Common myeloid progenitor, CD34-positive (primary cell): ENCODE measurements at regions not wholly inside any gene's neighbourhood (a gene's known extent, or its start where the extent isn't known, plus 50 kb on each side); places are given as distances from the start of the nearest gene placed in this dataset.

Experiments
- CTCF ChIA-PET: fragments of 350-600 bp; sonication (Branson Sonifier 250); formaldehyde crosslinking; loops from one replicate; lab custom pipeline; 2021; ENCODE audit warnings: antibody characterized with exemption; lab: Charles Lee
- POLR2A ChIA-PET: fragments of 350-600 bp; sonication (Branson Sonifier 250); formaldehyde crosslinking; loops from one replicate; lab custom pipeline; 2021; ENCODE audit warnings: antibody characterized with exemption; lab: Charles Lee
- DNase-seq, 3 donors: peaks; one replicate each; pipeline versions ENCODE4 v3.0.0 to v3.0.0-alpha.2; 2013
- H3K27ac ChIP-seq, 2 experiments: 1 replicate in 1 of 2; 2 replicates in 1 of 2; pipeline ENCODE4 v1.7.0; 2013; ENCODE audit warnings: inconsistent platforms in 2 of 2, low read length in 2 of 2, mild to moderate bottlenecking in 2 of 2, low read depth in 1 of 2, moderate library complexity in 1 of 2; ENCODE audit not compliant: severe bottlenecking in 2 of 2, insufficient read depth in 1 of 2, poor library complexity in 1 of 2
- H3K27me3 ChIP-seq, 5 experiments: replicated peaks in 2 of 5; 1 replicate in 3 of 5; 2 replicates in 2 of 5; pipeline versions ENCODE4 v1.6.1 to v1.7.0; 2013; ENCODE audit warnings: low read length in 4 of 5, mild to moderate bottlenecking in 2 of 5, moderate library complexity in 2 of 5, inconsistent platforms in 1 of 5; ENCODE audit not compliant: insufficient read depth in 5 of 5, control insufficient read depth in 4 of 5
- H3K36me3 ChIP-seq, 4 experiments: 1 replicate in 2 of 4; 2 replicates in 2 of 4; pipeline versions ENCODE4 v1.6.1 to v1.7.0; 2013; ENCODE audit warnings: low read length in 3 of 4, control low read depth in 1 of 4, mild to moderate bottlenecking in 1 of 4; ENCODE audit not compliant: control insufficient read depth in 4 of 4, insufficient read depth in 4 of 4
- H3K4me1 ChIP-seq, 4 experiments: 1 replicate in 3 of 4; 2 replicates in 1 of 4; pipeline versions ENCODE4 v1.6.1 to v1.7.1; 2013; ENCODE audit warnings: low read length in 3 of 4, mild to moderate bottlenecking in 3 of 4, control low read depth in 1 of 4, inconsistent platforms in 1 of 4, moderate library complexity in 1 of 4; ENCODE audit not compliant: control insufficient read depth in 4 of 4, insufficient read depth in 4 of 4; ENCODE audit errors: control extremely low read depth in 1 of 4
- H3K4me3 ChIP-seq, 7 experiments: 1 replicate in 4 of 7; 2 replicates in 3 of 7; pipeline versions ENCODE4 v1.5.1 to v1.7.0; 2013; ENCODE audit warnings: mild to moderate bottlenecking in 7 of 7, low read length in 6 of 7, moderate library complexity in 6 of 7, inconsistent platforms in 2 of 7, low read depth in 2 of 7, control low read depth in 1 of 7; ENCODE audit not compliant: insufficient read depth in 4 of 7, control insufficient read depth in 1 of 7; ENCODE audit errors: extremely low read depth in 1 of 7
- H3K9me3 ChIP-seq, 5 experiments: 1 replicate in 4 of 5; 2 replicates in 1 of 5; pipeline versions ENCODE4 v1.6.1 to v1.7.1; 2013; ENCODE audit warnings: low read length in 4 of 5, mild to moderate bottlenecking in 2 of 5, inconsistent platforms in 1 of 5, low read depth in 1 of 5, moderate library complexity in 1 of 5; ENCODE audit not compliant: control insufficient read depth in 4 of 5, insufficient read depth in 2 of 5; ENCODE audit errors: control extremely low read depth in 1 of 5
- WGBS: methylation state at CpG from one replicate; pipeline ENCODE4 v1.1.5; 2013; ENCODE audit not compliant: insufficient coverage; 5-methylcytosine and 5-hydroxymethylcytosine counted together

GRCh38 chr4:60575336-60575735 lies 624.8 kb upstream of the ADGRL3 start:
- Histone ChIP-seq H3K27me3 (no peaks in the 10 kb centered on the region), H3K27ac (no peak overlapping the region), H3K4me1 (no peaks in the 10 kb centered on the region), H3K36me3 (no peaks in the 10 kb centered on the region), H3K9me3 (no peaks in the 10 kb centered on the region), H3K4me3 (no peak overlapping the region)
- POLR2A ChIA-PET: no interaction called here
- CTCF ChIA-PET: no interaction called here
- no peak for DNase-seq

GRCh38 chr4:60579335-60579734 lies 620.8 kb upstream of the ADGRL3 start:
- CTCF ChIA-PET: no interaction called here
- DNase-seq: no peak
- Histone ChIP-seq H3K9me3 (no peaks in the 10 kb centered on the region), H3K27ac (no peak overlapping the region), H3K4me3 (no peak overlapping the region), H3K36me3 (no peaks in the 10 kb centered on the region), H3K27me3 (no peaks in the 10 kb centered on the region), H3K4me1 (no peaks in the 10 kb centered on the region)
- POLR2A ChIA-PET: no interaction called here
- 50% methylated on average over 2 of the region's 2 CpGs for WGBS

- Histone ChIP-seq H3K4me1 (no peaks in the 10 kb centered on the region), H3K27me3 (no peaks in the 10 kb centered on the region), H3K9me3 (no peaks in the 10 kb centered on the region), H3K36me3 (no peaks in the 10 kb centered on the region), H3K27ac (no peak overlapping the region), H3K4me3 (no peak overlapping the region)
- CTCF ChIA-PET: no interaction called here
- 45% methylated on average over 1 of the region's 1 CpG for WGBS
- POLR2A ChIA-PET: interaction anchor here (0.6 kb wide), 1 partner anchor 173 kb away, joined by 4 read pairs; no protein-coding TSS in a partner anchor
- no peak for DNase-seq
Measured at GRCh38 chr4:60581919-60582536, 618.1 kb upstream of the ADGRL3 start.

DNA sequence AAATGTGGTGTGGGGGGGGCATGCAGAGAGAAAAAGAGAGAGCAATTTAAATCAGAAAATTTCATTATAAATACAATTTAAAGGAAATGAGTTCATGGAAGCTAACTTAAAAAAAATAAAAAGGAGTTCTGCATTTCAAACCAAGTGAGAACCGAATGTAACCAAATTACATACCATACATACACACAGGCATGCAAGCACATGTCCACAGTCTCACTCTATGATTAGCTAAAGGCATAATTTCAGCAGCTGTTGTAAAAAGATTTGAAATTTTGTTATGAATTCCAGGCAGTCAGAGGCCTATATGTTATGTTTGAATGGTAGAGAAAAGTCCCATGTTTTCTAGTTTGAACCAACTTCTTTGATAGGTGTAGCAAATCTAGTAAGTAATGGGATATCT lies 611.6 kb upstream of the ADGRL3 start:
- Histone ChIP-seq H3K27me3 (no peaks in the 10 kb centered on the region), H3K4me1 (no peaks in the 10 kb centered on the region), H3K9me3 (no peaks in the 10 kb centered on the region), H3K4me3 (no peak overlapping the region), H3K36me3 (no peaks in the 10 kb centered on the region), H3K27ac (no peak overlapping the region)
- no peak for DNase-seq
- ChIA-PET CTCF (no interaction called here), POLR2A (no interaction called here)
- 100% methylated on average over 1 of the region's 1 CpG for WGBS

DNA sequence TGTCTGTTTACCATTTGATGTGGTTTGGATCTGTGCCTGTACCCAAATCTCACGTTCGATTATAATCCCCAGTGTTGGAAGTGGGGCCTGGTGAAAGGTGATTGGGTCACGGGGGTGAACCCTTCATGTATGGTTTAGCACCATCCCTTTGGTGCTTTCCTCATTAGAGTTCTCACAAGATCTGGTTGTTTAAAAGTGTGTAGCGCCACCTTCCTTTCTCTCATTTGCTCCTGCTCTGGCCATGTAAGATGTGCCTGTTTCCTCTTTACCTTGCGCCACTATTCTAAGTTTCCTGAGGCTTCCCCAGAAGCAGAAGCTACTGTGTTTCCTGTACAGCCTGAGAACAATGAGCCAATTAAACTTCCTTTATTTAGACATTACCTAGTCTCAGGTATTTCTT lies 610.7 kb upstream of the ADGRL3 start:
- Histone ChIP-seq H3K27me3 (no peaks in the 10 kb centered on the region), H3K36me3 (no peaks in the 10 kb centered on the region), H3K4me3 (no peak overlapping the region), H3K9me3 (no peaks in the 10 kb centered on the region), H3K27ac (no peak overlapping the region), H3K4me1 (no peaks in the 10 kb centered on the region)
- POLR2A ChIA-PET: no interaction called here
- CTCF ChIA-PET: no interaction called here
- no peak for DNase-seq
- WGBS: 84% methylated on average over 5 of the region's 5 CpGs

GRCh38 chr4:60590116-60590515 lies 610.0 kb upstream of the ADGRL3 start:
- Histone ChIP-seq H3K36me3 (no peaks in the 10 kb centered on the region), H3K9me3 (no peaks in the 10 kb centered on the region), H3K4me1 (no peaks in the 10 kb centered on the region), H3K27ac (no peak overlapping the region), H3K4me3 (no peak overlapping the region), H3K27me3 (no peaks in the 10 kb centered on the region)
- ChIA-PET POLR2A (no interaction called here), CTCF (no interaction called here)
- DNase-seq: no peak

DNA sequence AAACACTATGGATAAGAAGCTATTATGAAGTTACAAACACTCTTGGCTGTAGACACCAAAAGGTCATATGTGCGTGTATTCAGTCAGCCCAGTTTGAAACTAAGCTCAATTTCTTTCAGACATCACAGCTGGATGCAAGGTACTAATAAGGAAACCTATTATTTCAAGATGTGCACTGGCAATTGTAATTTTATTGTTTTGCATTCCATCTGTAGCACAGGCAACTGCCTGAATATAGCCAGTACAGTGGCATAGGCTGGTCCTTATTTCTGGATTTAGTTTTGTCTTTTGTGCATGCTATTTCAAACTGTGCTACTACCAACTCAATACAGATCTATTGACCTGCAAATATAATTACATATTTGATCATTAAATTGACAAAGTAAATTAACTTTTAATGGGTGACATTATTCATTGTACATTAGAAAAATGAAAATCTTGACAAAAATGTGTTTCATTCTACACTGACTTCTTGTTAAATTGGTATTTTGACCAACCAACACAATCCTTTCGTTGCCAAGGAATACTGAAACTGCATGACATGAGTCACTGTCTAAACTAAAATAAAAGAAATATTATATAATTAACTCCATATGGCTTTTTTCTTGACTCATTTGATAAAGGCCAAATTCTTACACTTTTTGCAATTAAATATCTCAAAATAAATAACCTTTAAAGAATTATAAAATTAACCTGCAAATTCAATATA lies 594.3 kb upstream of the ADGRL3 start:
- Histone ChIP-seq H3K4me1 (no peaks in the 10 kb centered on the region), H3K36me3 (no peaks in the 10 kb centered on the region), H3K9me3 (peaks cover 0 to 2% (median 0%) of the 10 kb centered on the region in 5 experiments), H3K27me3 (no peaks in the 10 kb centered on the region), H3K27ac (no peak overlapping the region), H3K4me3 (no peak overlapping the region)
- no peak for DNase-seq
- WGBS: 100% methylated on average over 1 of the region's 2 CpGs
- CTCF ChIA-PET: no interaction called here
- POLR2A ChIA-PET: no interaction called here
